Type B pancreatic cell (in vitro differentiated cells): ENCODE measurements at regions not wholly inside any gene's neighbourhood (a gene's known extent, or its start where the extent isn't known, plus 50 kb on each side); places are given as distances from the start of the nearest gene placed in this dataset.

Experiments used
- DNase-seq: peaks from one replicate; pipeline ENCODE4 v3.0.0; 2021; ENCODE audit warnings: mixed read lengths; ENCODE audit not compliant: unreplicated experiment; ENCODE audit errors: extremely low spot score
- H3K27ac Mint-ChIP-seq: 2 replicates; pipeline ENCODE4 v1.8.0; 2021; ENCODE audit warnings: mild to moderate bottlenecking, mixed read lengths
- H3K27me3 Mint-ChIP-seq: 2 replicates; pipeline ENCODE4 v1.8.0; 2021; ENCODE audit warnings: mixed read lengths
- H3K36me3 Mint-ChIP-seq: 2 replicates; pipeline ENCODE4 v1.8.0; 2021; ENCODE audit warnings: mixed read lengths
- H3K4me1 Mint-ChIP-seq: one replicate; pipeline ENCODE4 v1.8.0; 2021; ENCODE audit warnings: mixed read lengths; ENCODE audit not compliant: unreplicated experiment
- H3K4me3 Mint-ChIP-seq: 2 replicates; pipeline ENCODE4 v1.8.0; 2021; ENCODE audit warnings: mild to moderate bottlenecking, mixed read lengths
- H3K9me3 Mint-ChIP-seq: 2 replicates; pipeline ENCODE4 v1.8.0; 2021; ENCODE audit warnings: mixed read lengths
- CTCF ChIP-seq: fragments of 200-600 bp; sonication (generic); conservative IDR thresholded peaks from 2 replicates; pipeline ENCODE4 v1.5.0; 2021; ENCODE audit warnings: antibody characterized with exemption, mild to moderate bottlenecking

DNA sequence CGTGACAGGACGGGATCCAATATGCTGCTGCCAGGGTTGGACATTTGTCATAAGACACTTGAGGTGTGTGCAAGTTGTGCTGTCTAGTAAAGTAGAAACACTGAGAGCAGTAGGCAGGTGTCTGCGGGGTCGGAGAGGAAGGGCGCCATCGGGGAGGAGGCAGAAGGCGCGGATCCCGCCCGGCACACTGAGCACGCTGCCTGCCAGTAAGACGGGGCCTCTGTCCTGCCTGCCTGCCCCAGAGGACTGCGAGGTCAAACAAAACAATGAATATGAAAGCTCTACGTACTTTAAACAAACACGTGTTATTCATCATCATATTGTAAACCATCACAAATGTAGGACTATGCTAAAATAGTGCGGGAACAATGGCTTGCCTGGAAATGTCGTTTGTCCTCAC lies 349.3 kb upstream of the SALL3 start:
- DNase-seq = no peak
- Mint-ChIP-seq H3K36me3 (no peaks in the 10 kb centered on the region), H3K4me1 (peaks cover 5% of the 10 kb centered on the region), H3K27ac (no peak overlapping the region), H3K4me3 (no peak overlapping the region), H3K9me3 (no peaks in the 10 kb centered on the region), H3K27me3 (no peaks in the 10 kb centered on the region)
- no peak for TF ChIP-seq CTCF

DNA sequence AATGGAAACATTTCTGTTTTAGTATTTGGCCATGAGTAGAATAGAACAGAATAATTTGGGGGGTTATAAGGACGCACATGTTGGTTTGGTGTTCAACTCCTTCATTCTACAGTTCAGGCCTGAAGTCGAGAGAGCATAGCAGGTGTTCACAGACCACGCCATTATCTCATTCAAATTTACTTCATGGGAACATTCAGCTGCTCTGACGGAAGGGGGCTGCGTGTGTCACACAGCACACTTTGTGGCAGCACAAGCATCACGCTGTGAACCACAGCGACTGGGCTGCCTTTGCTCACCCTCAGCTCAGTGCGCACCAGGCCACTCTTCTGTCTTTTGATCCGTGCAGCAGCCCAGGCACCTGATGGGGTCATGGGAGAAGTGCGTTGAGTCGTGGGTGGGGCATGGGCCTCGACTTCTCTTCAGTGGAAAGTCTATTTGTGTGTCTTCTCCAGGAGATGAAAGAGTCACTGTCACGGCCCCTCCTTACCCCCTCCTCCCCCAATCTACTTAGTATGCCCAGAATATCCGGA lies 348.6 kb upstream of the SALL3 start:
- Mint-ChIP-seq H3K27me3 (no peaks in the 10 kb centered on the region), H3K4me3 (no peak overlapping the region), H3K36me3 (no peaks in the 10 kb centered on the region), H3K9me3 (no peaks in the 10 kb centered on the region), H3K4me1 (peaks cover 1% of the 10 kb centered on the region), H3K27ac (no peak overlapping the region)
- no peak for DNase-seq
- TF ChIP-seq CTCF = no peak

GRCh38 chr18:78632111-78632541 lies 347.5 kb upstream of the SALL3 start:
- no peak for TF ChIP-seq CTCF
- no peak for DNase-seq
- no peak overlapping the region for H3K4me3 Mint-ChIP-seq

GRCh38 chr18:78634061-78634696 lies 345.4 kb upstream of the SALL3 start:
- H3K9me3 Mint-ChIP-seq = no peaks in the 10 kb centered on the region
- H3K36me3 Mint-ChIP-seq = no peaks in the 10 kb centered on the region
- no peak overlapping the region for H3K4me3 Mint-ChIP-seq
- TF ChIP-seq CTCF = no peak
- H3K27ac Mint-ChIP-seq = no peak overlapping the region
- peaks cover 4% of the 10 kb centered on the region for H3K4me1 Mint-ChIP-seq
- peaks cover 4% of the 10 kb centered on the region for H3K27me3 Mint-ChIP-seq
- DNase-seq = no peak

More at GRCh38 chr18:78632111-78632541, 347.5 kb upstream of the SALL3 start:
- Mint-ChIP-seq H3K27ac (no peak overlapping the region), H3K9me3 (no peaks in the 10 kb centered on the region), H3K27me3 (peaks cover 4% of the 10 kb centered on the region), H3K4me1 (no peaks in the 10 kb centered on the region), H3K36me3 (no peaks in the 10 kb centered on the region)

- no peaks in the 10 kb centered on the region for H3K9me3 Mint-ChIP-seq
- no peak overlapping the region for H3K4me3 Mint-ChIP-seq
- no peak for TF ChIP-seq CTCF
- no peak for DNase-seq
- H3K27me3 Mint-ChIP-seq = peaks cover 4% of the 10 kb centered on the region
- H3K36me3 Mint-ChIP-seq = no peaks in the 10 kb centered on the region
- no peak overlapping the region for H3K27ac Mint-ChIP-seq
- peaks cover 10% of the 10 kb centered on the region for H3K4me1 Mint-ChIP-seq
Observed at GRCh38 chr18:78635093-78635800, 344.4 kb upstream of the SALL3 start.
